ENCODE measurements at regions not wholly inside any gene's neighbourhood (a gene's known extent, or its start where the extent isn't known, plus 50 kb on each side); places are given as distances from the start of the nearest gene placed in this dataset.
"Not testable (repeated sequence)": the region's sequence is repeated elsewhere in the genome, so short reads cannot be mapped to it uniquely, and the experiment has no call there.

GRCh38 chr15:36406911-36407310 is 172.5 kb upstream of the CDIN1 start:
- no peak for FAIRE-seq

GRCh38 chr15:36407647-36408046 is 171.8 kb upstream of the CDIN1 start:
- FAIRE-seq (no peak), DNase-seq (ENCODE audit: insufficient read length, low spot score) (no peak)

More at GRCh38 chr15:36406911-36407310, 172.5 kb upstream of the CDIN1 start:
- DNase-seq (ENCODE audit: insufficient read length, low spot score) = no peak

GRCh38 chr15:36409819-36410218 is 169.6 kb upstream of the CDIN1 start:
- FAIRE-seq (no peak), DNase-seq (ENCODE audit: insufficient read length, low spot score) (no peak)

- FAIRE-seq = no peak
- no peak for DNase-seq (ENCODE audit: insufficient read length, low spot score)
These were observed 164.8 kb upstream of the CDIN1 start for GRCh38 chr15:36414670-36415069.

- DNase-seq (ENCODE audit: insufficient read length, low spot score) = no peak
- FAIRE-seq = no peak
These were observed 163.8 kb upstream of the CDIN1 start for GRCh38 chr15:36415643-36416042.

GRCh38 chr15:36422631-36423030 is 156.8 kb upstream of the CDIN1 start:
- DNase-seq (ENCODE audit: insufficient read length, low spot score) = no peak

GRCh38 chr15:36426691-36427090 is 152.7 kb upstream of the CDIN1 start:
- FAIRE-seq (no peak), DNase-seq (ENCODE audit: insufficient read length, low spot score) (no peak)

More at GRCh38 chr15:36422631-36423030, 156.8 kb upstream of the CDIN1 start:
- FAIRE-seq = no peak

- FAIRE-seq (no peak), DNase-seq (ENCODE audit: insufficient read length, low spot score) (no peak)
These were observed 151.2 kb upstream of the CDIN1 start for GRCh38 chr15:36428102-36428845.

GRCh38 chr15:36429707-36430106 is 149.7 kb upstream of the CDIN1 start:
- DNase-seq (ENCODE audit: insufficient read length, low spot score) = no peak
- FAIRE-seq = no peak

GRCh38 chr15:36430280-36430679 is 149.1 kb upstream of the CDIN1 start:
- no peak for FAIRE-seq
- DNase-seq (ENCODE audit: insufficient read length, low spot score) = no peak

- DNase-seq (ENCODE audit: insufficient read length, low spot score) = no peak
- FAIRE-seq = no peak
These were observed 148.6 kb upstream of the CDIN1 start for GRCh38 chr15:36430726-36431265.

- DNase-seq (ENCODE audit: insufficient read length, low spot score) = no peak
These were observed 147.3 kb upstream of the CDIN1 start for GRCh38 chr15:36432161-36432560.

GRCh38 chr15:36434177-36434576 is 145.2 kb upstream of the CDIN1 start:
- FAIRE-seq = no peak
- DNase-seq (ENCODE audit: insufficient read length, low spot score) = no peak

More at GRCh38 chr15:36432161-36432560, 147.3 kb upstream of the CDIN1 start:
- FAIRE-seq = no peak

- no peak for DNase-seq (ENCODE audit: insufficient read length, low spot score)
- FAIRE-seq = no peak
These were observed 140.9 kb upstream of the CDIN1 start for GRCh38 chr15:36438499-36438898.

- FAIRE-seq (no peak), DNase-seq (ENCODE audit: insufficient read length, low spot score) (no peak)
These were observed 132.1 kb upstream of the CDIN1 start for GRCh38 chr15:36447373-36447772.

- DNase-seq (ENCODE audit: insufficient read length, low spot score) (no peak), FAIRE-seq (no peak)
These were observed 131.0 kb upstream of the CDIN1 start for GRCh38 chr15:36448418-36448817.

- no peak for FAIRE-seq
- no peak for DNase-seq (ENCODE audit: insufficient read length, low spot score)
These were observed 130.3 kb upstream of the CDIN1 start for GRCh38 chr15:36449084-36449661.

- DNase-seq (ENCODE audit: insufficient read length, low spot score) (no peak), FAIRE-seq (no peak)
These were observed 129.7 kb upstream of the CDIN1 start for GRCh38 chr15:36449662-36450145.

GRCh38 chr15:36454244-36454643 is 125.2 kb upstream of the CDIN1 start:
- DNase-seq (ENCODE audit: insufficient read length, low spot score); FAIRE-seq: not testable (repeated sequence)

GRCh38 chr15:36458411-36458810 is 121.0 kb upstream of the CDIN1 start:
- FAIRE-seq = no peak

GRCh38 chr15:36465304-36465703 is 114.1 kb upstream of the CDIN1 start:
- DNase-seq (ENCODE audit: insufficient read length, low spot score) = no peak
- no peak for FAIRE-seq

More at GRCh38 chr15:36458411-36458810, 121.0 kb upstream of the CDIN1 start:
- no peak for DNase-seq (ENCODE audit: insufficient read length, low spot score)

- FAIRE-seq (no peak), DNase-seq (ENCODE audit: insufficient read length, low spot score) (no peak)
These were observed 110.7 kb upstream of the CDIN1 start for GRCh38 chr15:36468746-36469145.

Measured in GM19239 (cell line).